IPS-18c (cell line): ENCODE measurements at regions not wholly inside any gene's neighbourhood (a gene's known extent, or its start where the extent isn't known, plus 50 kb on each side); places are given as distances from the start of the nearest gene placed in this dataset.
"Not testable (repeated sequence)": the region's sequence is repeated elsewhere in the genome, so short reads cannot be mapped to it uniquely, and the experiment has no call there.

Experiments used
- H3K4me3 ChIP-seq: 2 replicates; pipeline ENCODE4 v1.7.0; 2013; ENCODE audit warnings: low read depth, mild to moderate bottlenecking, low read length, moderate library complexity; ENCODE audit not compliant: insufficient read depth
- H3K9me3 ChIP-seq: one replicate; pipeline ENCODE4 v1.6.1; 2013; ENCODE audit warnings: mild to moderate bottlenecking, low read length, moderate library complexity; ENCODE audit not compliant: control insufficient read depth, insufficient read depth

GRCh38 chr15:61390138-61390537 lies 161.0 kb upstream of the RORA start:
- Histone ChIP-seq H3K9me3 (no peaks in the 10 kb centered on the region), H3K4me3 (no peak overlapping the region)

- no peaks in the 10 kb centered on the region for H3K9me3 ChIP-seq
- no peak overlapping the region for H3K4me3 ChIP-seq
These were observed 160.4 kb upstream of the RORA start for GRCh38 chr15:61389334-61390028.

- Histone ChIP-seq H3K9me3 (no peaks in the 10 kb centered on the region), H3K4me3 (no peak overlapping the region)
These were observed 158.6 kb upstream of the RORA start for GRCh38 chr15:61387675-61388074.

GRCh38 chr15:61383421-61383820 lies 154.3 kb upstream of the RORA start:
- H3K9me3 ChIP-seq: no peaks in the 10 kb centered on the region
- H3K4me3 ChIP-seq: no peak overlapping the region

- H3K9me3 ChIP-seq: no peaks in the 10 kb centered on the region
- no peak overlapping the region for H3K4me3 ChIP-seq
These were observed 153.8 kb upstream of the RORA start for GRCh38 chr15:61382927-61383326.

- no peak overlapping the region for H3K4me3 ChIP-seq
- no peaks in the 10 kb centered on the region for H3K9me3 ChIP-seq
These were observed 152.4 kb upstream of the RORA start for GRCh38 chr15:61381501-61381900.

- Histone ChIP-seq H3K9me3 (no peaks in the 10 kb centered on the region), H3K4me3 (no peak overlapping the region)
These were observed 151.2 kb upstream of the RORA start for GRCh38 chr15:61380270-61380669.

GRCh38 chr15:61379005-61379404 lies 149.9 kb upstream of the RORA start:
- Histone ChIP-seq H3K9me3 (no peaks in the 10 kb centered on the region), H3K4me3 (no peak overlapping the region)

- Histone ChIP-seq H3K4me3 (no peak overlapping the region), H3K9me3 (no peaks in the 10 kb centered on the region)
These were observed 147.9 kb upstream of the RORA start for GRCh38 chr15:61376961-61377360.

- Histone ChIP-seq H3K9me3 (no peaks in the 10 kb centered on the region), H3K4me3 (no peak overlapping the region)
These were observed 147.4 kb upstream of the RORA start for GRCh38 chr15:61376516-61376915.

- no peak overlapping the region for H3K4me3 ChIP-seq
- no peaks in the 10 kb centered on the region for H3K9me3 ChIP-seq
These were observed 145.7 kb upstream of the RORA start for GRCh38 chr15:61374848-61375247.

GRCh38 chr15:61367953-61368352 lies 138.9 kb upstream of the RORA start:
- Histone ChIP-seq H3K4me3 (no peak overlapping the region), H3K9me3 (no peaks in the 10 kb centered on the region)

GRCh38 chr15:61364871-61365270 lies 135.8 kb upstream of the RORA start:
- Histone ChIP-seq H3K9me3 (no peaks in the 10 kb centered on the region), H3K4me3 (peak overlapping the region; percentile 4; the same call in 1 of the 2 replicates)

GRCh38 chr15:61362912-61363311 lies 133.8 kb upstream of the RORA start:
- H3K4me3 ChIP-seq, H3K9me3 ChIP-seq: not testable (repeated sequence)

GRCh38 chr15:61344293-61344692 lies 115.2 kb upstream of the RORA start:
- Histone ChIP-seq H3K9me3 (no peaks in the 10 kb centered on the region), H3K4me3 (no peak overlapping the region)

- Histone ChIP-seq H3K9me3 (no peaks in the 10 kb centered on the region), H3K4me3 (no peak overlapping the region)
These were observed 113.3 kb upstream of the RORA start for GRCh38 chr15:61342390-61342789.

- no peak overlapping the region for H3K4me3 ChIP-seq
- H3K9me3 ChIP-seq: no peaks in the 10 kb centered on the region
These were observed 110.4 kb upstream of the RORA start for GRCh38 chr15:61339516-61339915.

GRCh38 chr15:61337541-61337940 lies 108.4 kb upstream of the RORA start:
- Histone ChIP-seq H3K9me3 (no peaks in the 10 kb centered on the region), H3K4me3 (no peak overlapping the region)

- Histone ChIP-seq H3K9me3 (no peaks in the 10 kb centered on the region), H3K4me3 (no peak overlapping the region)
These were observed 107.0 kb upstream of the RORA start for GRCh38 chr15:61336026-61336638.
